GM23338 (cell line): ENCODE measurements at regions not wholly inside any gene's neighbourhood (a gene's known extent, or its start where the extent isn't known, plus 50 kb on each side); places are given as distances from the start of the nearest gene placed in this dataset.

Experiments used
- ATAC-seq: fragments of 200-7000 bp; cut with Tn5 transposase; 3 replicates; pipeline ENCODE4 v1.9.1; 2020
- DNase-seq: peaks from one replicate; pipeline ENCODE4 v3.0.0-alpha.2; 2015; ENCODE audit warnings: low spot score
- H2AFZ ChIP-seq: fragments of 200-600 bp; sonication (generic); 2 replicates; pipeline ENCODE4 v1.8.0; 2016; ENCODE audit warnings: antibody characterized with exemption, mild to moderate bottlenecking, moderate library complexity
- H3F3A ChIP-seq: fragments of 200-600 bp; sonication (generic); replicated peaks from 2 replicates; pipeline ENCODE4 v1.8.0; 2017; ENCODE audit warnings: antibody characterized with exemption, mixed run types, low read depth
- H3K27ac ChIP-seq: fragments of 200-600 bp; sonication (generic); 2 replicates; pipeline ENCODE4 v1.6.1; 2016; ENCODE audit warnings: low read depth
- H3K27me3 ChIP-seq: fragments of 200-600 bp; sonication (generic); 2 replicates; pipeline ENCODE4 v1.8.0; 2016; ENCODE audit warnings: mild to moderate bottlenecking, mixed run types, moderate library complexity; ENCODE audit not compliant: insufficient read depth
- H3K36me3 ChIP-seq: fragments of 200-600 bp; sonication (generic); 2 replicates; pipeline ENCODE4 v1.8.0; 2016; ENCODE audit warnings: mild to moderate bottlenecking; ENCODE audit not compliant: insufficient read depth
- H3K4me1 ChIP-seq: fragments of 200-600 bp; sonication (generic); 2 replicates; pipeline ENCODE4 v1.8.0; 2016; ENCODE audit warnings: mild to moderate bottlenecking, moderate library complexity; ENCODE audit not compliant: insufficient read depth
- H3K4me2 ChIP-seq: fragments of 200-600 bp; sonication (generic); 2 replicates; pipeline ENCODE4 v1.7.1; 2017; ENCODE audit warnings: mixed run types
- H3K4me3 ChIP-seq: fragments of 200-600 bp; sonication (generic); 2 replicates; pipeline ENCODE4 v1.6.1; 2016; ENCODE audit warnings: mixed run types
- H3K79me2 ChIP-seq: fragments of 200-600 bp; sonication (generic); replicated peaks from 2 replicates; pipeline ENCODE4 v1.8.0; 2017; ENCODE audit warnings: mild to moderate bottlenecking; ENCODE audit not compliant: insufficient read depth
- H3K9me2 ChIP-seq: fragments of 200-600 bp; sonication (generic); 2 replicates; pipeline ENCODE4 v1.8.0; 2017; ENCODE audit not compliant: insufficient read depth
- H4K20me1 ChIP-seq: fragments of 200-600 bp; sonication (generic); replicated peaks from 2 replicates; pipeline ENCODE4 v1.8.0; 2017; ENCODE audit warnings: mild to moderate bottlenecking; ENCODE audit not compliant: insufficient read depth
- H3K27ac Mint-ChIP-seq: 2 replicates; pipeline ENCODE4 v1.8.0; 2020; ENCODE audit warnings: inconsistent platforms, mild to moderate bottlenecking, moderate library complexity, mixed read lengths
- H3K27me3 Mint-ChIP-seq: 3 replicates; pipeline ENCODE4 v1.8.0; 2022; ENCODE audit warnings: low read depth, mild to moderate bottlenecking, moderate library complexity, mixed read lengths, inconsistent platforms; ENCODE audit not compliant: insufficient read depth, poor library complexity
- H3K36me3 Mint-ChIP-seq: 3 replicates; pipeline ENCODE4 v1.8.0; 2021; ENCODE audit warnings: low read depth, mild to moderate bottlenecking, inconsistent platforms, moderate library complexity, mixed read lengths
- H3K4me1 Mint-ChIP-seq: 3 replicates; pipeline ENCODE4 v1.8.0; 2020; ENCODE audit warnings: mild to moderate bottlenecking, inconsistent platforms, mixed read lengths
- H3K4me3 Mint-ChIP-seq: 3 replicates; pipeline ENCODE4 v1.8.0; 2021; ENCODE audit warnings: moderate library complexity, mild to moderate bottlenecking, inconsistent platforms, mixed read lengths
- H3K9me3 Mint-ChIP-seq: 3 replicates; pipeline ENCODE4 v1.8.0; 2020; ENCODE audit warnings: moderate library complexity, mild to moderate bottlenecking, inconsistent platforms, mixed read lengths
- CREB1 ChIP-seq: fragments of 250-450 bp; sonication (Bioruptor Pico); IDR thresholded peaks from 2 replicates; pipeline ENCODE4 v1.5.0; 2020; ENCODE audit warnings: low read depth, mild to moderate bottlenecking, moderate library complexity
- EZH2 ChIP-seq: fragments of 200-600 bp; sonication (generic); IDR thresholded peaks from one replicate; pipeline ENCODE4 v1.8.0; 2017; ENCODE audit warnings: antibody characterized with exemption, mild to moderate bottlenecking, low read depth; ENCODE audit not compliant: unreplicated experiment
- EZH2phosphoT487 ChIP-seq: fragments of 200-600 bp; sonication (generic); IDR thresholded peaks from one replicate; pipeline ENCODE4 v1.8.1; 2018; ENCODE audit warnings: antibody characterized with exemption; ENCODE audit not compliant: unreplicated experiment
- JUNB ChIP-seq: IDR thresholded peaks from one replicate; pipeline ENCODE4 v1.6.1; 2016; ENCODE audit warnings: antibody characterized with exemption; ENCODE audit not compliant: unreplicated experiment
- NANOG ChIP-seq: IDR thresholded peaks from 2 replicates; pipeline ENCODE4 v1.6.1; 2016; ENCODE audit warnings: antibody characterized with exemption, borderline replicate concordance
- REST ChIP-seq: IDR thresholded peaks from one replicate; pipeline ENCODE4 v1.6.1; 2018; ENCODE audit warnings: antibody characterized with exemption; ENCODE audit not compliant: unreplicated experiment
- ZNF462 ChIP-seq: fragments of 250-450 bp; sonication (Bioruptor Pico); IDR thresholded peaks from 2 replicates; pipeline ENCODE4 v1.5.0; 2020; ENCODE audit warnings: mild to moderate bottlenecking, moderate library complexity

DNA sequence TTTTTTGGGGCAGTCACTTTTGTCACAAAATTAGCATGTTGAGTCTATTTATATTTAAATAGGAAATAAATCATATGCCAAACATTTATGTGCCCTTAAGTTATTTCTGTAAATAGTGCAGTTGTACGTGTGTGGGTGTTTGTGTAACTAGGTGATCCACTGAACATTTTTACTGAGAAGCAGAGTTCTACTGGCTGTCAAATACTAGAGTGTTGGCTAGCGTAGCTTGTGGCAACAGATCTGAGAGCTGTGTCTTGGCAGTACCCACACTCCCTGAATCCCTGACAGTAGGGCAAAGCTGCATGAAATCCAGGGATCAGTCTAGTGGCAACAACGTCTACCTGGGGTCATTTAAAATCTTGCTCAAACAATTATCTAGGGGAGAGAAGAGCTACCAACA lies 273.1 kb upstream of the SLC8A1 start:
- H2AFZ ChIP-seq, result no peak overlapping the region
- no peaks in the 10 kb centered on the region for H3K9me2 ChIP-seq
- no peaks in the 10 kb centered on the region for H3K27me3 ChIP-seq
- H3K27ac Mint-ChIP-seq, result no peak overlapping the region
- no peaks in the 10 kb centered on the region for H3K79me2 ChIP-seq
- H3K27me3 Mint-ChIP-seq, result no peaks in the 10 kb centered on the region
- peaks cover 8% of the 10 kb centered on the region; the same call in 1 of the 3 replicates for H3K9me3 Mint-ChIP-seq
- no peaks in the 10 kb centered on the region for H3K4me1 Mint-ChIP-seq
- H3K4me3 Mint-ChIP-seq, result no peak overlapping the region
- 0 out of 3 replicates have a peak, but pooled peaks cover 3% of the 10 kb centered on the region for H3K36me3 Mint-ChIP-seq
- H4K20me1 ChIP-seq, result no peaks in the 10 kb centered on the region
- TF ChIP-seq JUNB (no peak), NANOG (no peak), CREB1 (no peak), ZNF462 (CRISPR knock-in tag) (no peak), REST (no peak), EZH2 (no peak), EZH2phosphoT487 (no peak)
- DNase-seq (no peak), ATAC-seq (no peak)
- no peaks in the 10 kb centered on the region for H3F3A ChIP-seq
- no peak overlapping the region for H3K4me3 ChIP-seq
- no peak overlapping the region for H3K27ac ChIP-seq
- H3K36me3 ChIP-seq, result no peaks in the 10 kb centered on the region
- no peaks in the 10 kb centered on the region for H3K4me1 ChIP-seq
- no peak overlapping the region for H3K4me2 ChIP-seq
